ENCODE measurements at regions not wholly inside any gene's neighbourhood (a gene's known extent, or its start where the extent isn't known, plus 50 kb on each side); places are given as distances from the start of the nearest gene placed in this dataset.

DNA sequence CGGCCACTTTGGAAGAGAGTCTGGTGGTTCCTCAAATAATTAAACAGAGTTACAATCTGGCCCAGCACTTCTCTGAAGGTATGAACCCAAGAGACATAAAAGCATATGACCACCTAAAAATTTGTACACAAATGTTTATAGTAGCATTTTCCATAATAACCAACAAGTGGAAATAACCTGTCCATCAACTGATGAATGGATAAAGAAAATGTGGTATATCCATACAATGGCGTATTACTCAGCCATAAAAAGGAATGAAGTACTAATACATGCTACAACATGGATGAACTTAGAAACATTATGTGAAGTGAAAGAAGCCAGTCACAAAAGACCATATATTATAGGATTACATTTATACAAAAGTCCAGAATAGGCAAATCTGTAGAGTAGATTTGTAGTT, 76.0 kb upstream of the RGPD5 start:
- H3K4me3 ChIP-seq (ENCODE audit: low read length), result no peak overlapping the region
- intact Hi-C loops (cut with micrococcal nuclease), result no loop called here
- TF ChIP-seq, protein P1, sequence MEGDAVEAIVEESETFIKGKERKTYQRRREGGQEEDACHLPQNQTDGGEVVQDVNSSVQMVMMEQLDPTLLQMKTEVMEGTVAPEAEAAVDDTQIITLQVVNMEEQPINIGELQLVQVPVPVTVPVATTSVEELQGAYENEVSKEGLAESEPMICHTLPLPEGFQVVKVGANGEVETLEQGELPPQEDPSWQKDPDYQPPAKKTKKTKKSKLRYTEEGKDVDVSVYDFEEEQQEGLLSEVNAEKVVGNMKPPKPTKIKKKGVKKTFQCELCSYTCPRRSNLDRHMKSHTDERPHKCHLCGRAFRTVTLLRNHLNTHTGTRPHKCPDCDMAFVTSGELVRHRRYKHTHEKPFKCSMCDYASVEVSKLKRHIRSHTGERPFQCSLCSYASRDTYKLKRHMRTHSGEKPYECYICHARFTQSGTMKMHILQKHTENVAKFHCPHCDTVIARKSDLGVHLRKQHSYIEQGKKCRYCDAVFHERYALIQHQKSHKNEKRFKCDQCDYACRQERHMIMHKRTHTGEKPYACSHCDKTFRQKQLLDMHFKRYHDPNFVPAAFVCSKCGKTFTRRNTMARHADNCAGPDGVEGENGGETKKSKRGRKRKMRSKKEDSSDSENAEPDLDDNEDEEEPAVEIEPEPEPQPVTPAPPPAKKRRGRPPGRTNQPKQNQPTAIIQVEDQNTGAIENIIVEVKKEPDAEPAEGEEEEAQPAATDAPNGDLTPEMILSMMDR (IDR thresholded peaks at IDR 0.05), result no peak
- H3K4me1 Mint-ChIP-seq, result no peaks in the 10 kb centered on the region
- H3K9me3 Mint-ChIP-seq, result no peaks in the 10 kb centered on the region
- DNase-seq, result no peak
- ATAC-seq, result no peak
- no peaks in the 10 kb centered on the region for H3K36me3 ChIP-seq (ENCODE audit: control insufficient read depth, insufficient read depth, low read length)
- H3K9me3 ChIP-seq (ENCODE audit: control insufficient read depth, insufficient read depth, low read length), result no peaks in the 10 kb centered on the region
- no peak overlapping the region for H3K27ac Mint-ChIP-seq
- 100% methylated on average over 1 of the region's 2 CpGs for WGBS (ENCODE audit: insufficient coverage)
- H3K27me3 Mint-ChIP-seq (ENCODE audit: low read depth in 2 of 2), result peaks cover 3 to 8% of the 10 kb centered on the region in 2 donors
- H3K4me3 Mint-ChIP-seq, result no peak overlapping the region
- H3K27me3 ChIP-seq (ENCODE audit: control insufficient read depth, insufficient read depth, low read length), result no peaks in the 10 kb centered on the region
- H3K36me3 Mint-ChIP-seq, result no peaks in the 10 kb centered on the region
- H3K4me1 ChIP-seq (ENCODE audit: control insufficient read depth, insufficient read depth, low read length), result no peaks in the 10 kb centered on the region
- no peak overlapping the region for H3K27ac ChIP-seq (ENCODE audit: low read length)

DNA sequence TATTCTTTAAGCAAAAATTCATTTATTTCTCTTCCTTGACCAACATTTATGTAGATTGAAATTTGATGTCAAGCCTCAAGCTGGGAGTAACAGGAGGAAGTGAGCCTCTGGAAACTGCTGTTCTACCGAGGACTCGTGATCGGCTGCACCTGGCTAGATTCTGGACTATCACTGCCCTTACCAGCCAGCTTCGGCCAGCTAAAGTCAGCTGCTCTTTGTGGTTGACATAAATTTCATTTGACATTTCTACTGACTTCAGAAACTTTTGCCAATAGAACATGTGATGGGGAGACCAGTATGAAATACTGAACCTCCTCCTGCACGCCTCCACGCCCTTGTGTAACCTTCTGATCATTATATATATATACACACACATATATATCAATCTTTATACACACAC, 74.2 kb upstream of the RGPD5 start:
- WGBS (ENCODE audit: insufficient coverage), result 73% methylated on average over 6 of the region's 6 CpGs
- Histone ChIP-seq H3K4me3 (ENCODE audit: low read length) (no peak overlapping the region), H3K27ac (ENCODE audit: low read length) (no peak overlapping the region), H3K27me3 (ENCODE audit: control insufficient read depth, insufficient read depth, low read length) (no peaks in the 10 kb centered on the region), H3K4me1 (ENCODE audit: control insufficient read depth, insufficient read depth, low read length) (no peaks in the 10 kb centered on the region), H3K36me3 (ENCODE audit: control insufficient read depth, insufficient read depth, low read length) (no peaks in the 10 kb centered on the region), H3K9me3 (ENCODE audit: control insufficient read depth, insufficient read depth, low read length) (no peaks in the 10 kb centered on the region)
- intact Hi-C loops (cut with micrococcal nuclease), result no loop called here
- Mint-ChIP-seq H3K27me3 (ENCODE audit: low read depth in 2 of 2) (peaks cover 3 to 8% of the 10 kb centered on the region in 2 donors), H3K4me3 (no peak overlapping the region), H3K4me1 (no peaks in the 10 kb centered on the region), H3K27ac (no peak overlapping the region), H3K36me3 (no peaks in the 10 kb centered on the region), H3K9me3 (no peaks in the 10 kb centered on the region)
- no peak for DNase-seq
- ATAC-seq, result no peak
- TF ChIP-seq, protein P1 (IDR thresholded peaks at IDR 0.05), result no peak

DNA sequence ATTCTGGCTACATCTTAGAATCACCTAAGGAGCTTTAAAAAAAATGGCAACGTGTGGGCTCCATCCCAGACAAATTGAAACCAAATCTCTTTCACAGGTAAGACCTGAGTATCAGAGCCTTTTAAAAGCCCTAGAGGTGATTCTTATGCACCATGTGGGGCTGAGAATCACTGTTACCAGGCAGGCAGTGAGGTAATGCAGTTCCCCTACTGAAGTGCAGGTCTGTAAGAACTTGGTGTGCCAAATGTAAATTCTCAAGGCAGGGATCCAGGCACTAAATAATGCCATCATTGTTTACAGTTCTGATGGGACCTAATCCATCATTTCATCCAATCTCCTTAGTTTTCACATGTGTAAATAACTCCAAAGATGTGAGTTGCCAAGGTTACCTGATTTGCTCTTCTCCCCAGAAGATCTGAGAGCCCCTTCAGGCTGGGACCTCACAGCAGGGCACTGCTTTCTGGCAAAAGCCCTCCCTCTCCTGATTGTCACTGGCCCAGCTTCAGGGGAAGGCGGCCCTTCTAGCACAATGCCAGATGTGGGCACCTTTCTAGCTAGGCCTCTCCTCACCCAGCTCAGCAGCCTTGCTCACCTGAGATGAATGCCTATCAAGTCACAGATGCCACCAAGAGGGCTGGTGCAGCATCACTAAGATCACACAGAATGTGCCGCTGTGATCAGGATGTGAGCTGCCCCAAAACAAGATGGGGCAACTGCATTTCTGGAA, 73.6 kb upstream of the RGPD5 start:
- 85% methylated on average over 3 of the region's 3 CpGs for WGBS (ENCODE audit: insufficient coverage)
- ATAC-seq (no peak), DNase-seq (no peak)
- Mint-ChIP-seq H3K4me1 (no peaks in the 10 kb centered on the region), H3K27ac (no peak overlapping the region), H3K4me3 (no peak overlapping the region), H3K27me3 (ENCODE audit: low read depth in 2 of 2) (peaks cover 3 to 8% of the 10 kb centered on the region in 2 donors), H3K36me3 (no peaks in the 10 kb centered on the region), H3K9me3 (no peaks in the 10 kb centered on the region)
- TF ChIP-seq, protein P1 (IDR thresholded peaks at IDR 0.05), result no peak
- no peak overlapping the region for H3K27ac ChIP-seq (ENCODE audit: low read length)
- no peaks in the 10 kb centered on the region for H3K4me1 ChIP-seq (ENCODE audit: control insufficient read depth, insufficient read depth, low read length)
- no peaks in the 10 kb centered on the region for H3K27me3 ChIP-seq (ENCODE audit: control insufficient read depth, insufficient read depth, low read length)
- H3K4me3 ChIP-seq (ENCODE audit: low read length), result no peak overlapping the region
- no peaks in the 10 kb centered on the region for H3K9me3 ChIP-seq (ENCODE audit: control insufficient read depth, insufficient read depth, low read length)
- intact Hi-C loops (cut with micrococcal nuclease), result no loop called here
- H3K36me3 ChIP-seq (ENCODE audit: control insufficient read depth, insufficient read depth, low read length), result no peaks in the 10 kb centered on the region

DNA sequence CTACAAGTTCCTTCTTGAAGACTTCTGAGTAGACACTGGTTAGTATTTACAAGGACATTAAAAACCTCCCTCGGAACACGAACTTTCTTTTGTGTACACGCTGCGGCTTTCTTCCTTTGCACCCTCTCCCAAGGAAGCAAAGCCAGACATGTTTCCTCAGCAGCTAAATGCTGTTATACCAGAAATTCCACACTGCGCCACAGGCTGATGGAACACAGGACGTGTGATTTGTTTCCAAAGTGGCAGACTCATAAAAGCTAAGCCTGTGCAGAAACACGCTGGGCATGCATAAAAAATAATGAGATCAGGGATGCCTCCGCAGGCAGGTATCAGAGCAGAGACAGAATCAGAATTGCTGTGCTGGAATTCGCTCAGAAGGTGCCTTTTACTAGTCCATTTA, 73.0 kb upstream of the RGPD5 start:
- Mint-ChIP-seq H3K27me3 (ENCODE audit: low read depth in 2 of 2) (peaks cover 3 to 8% of the 10 kb centered on the region in 2 donors), H3K4me3 (no peak overlapping the region), H3K9me3 (no peaks in the 10 kb centered on the region), H3K4me1 (no peaks in the 10 kb centered on the region), H3K27ac (no peak overlapping the region), H3K36me3 (no peaks in the 10 kb centered on the region)
- intact Hi-C loops (cut with micrococcal nuclease), result no loop called here
- ATAC-seq (no peak), DNase-seq (no peak)
- TF ChIP-seq, protein P1 (IDR thresholded peaks at IDR 0.05), result no peak
- WGBS (ENCODE audit: insufficient coverage), result 90% methylated on average over 9 of the region's 9 CpGs
- Histone ChIP-seq H3K27ac (ENCODE audit: low read length) (no peak overlapping the region), H3K36me3 (ENCODE audit: control insufficient read depth, insufficient read depth, low read length) (no peaks in the 10 kb centered on the region), H3K9me3 (ENCODE audit: control insufficient read depth, insufficient read depth, low read length) (no peaks in the 10 kb centered on the region), H3K4me1 (ENCODE audit: control insufficient read depth, insufficient read depth, low read length) (no peaks in the 10 kb centered on the region), H3K27me3 (ENCODE audit: control insufficient read depth, insufficient read depth, low read length) (no peaks in the 10 kb centered on the region), H3K4me3 (ENCODE audit: low read length) (no peak overlapping the region)
